ENCODE measurements at regions not wholly inside any gene's neighbourhood (a gene's known extent, or its start where the extent isn't known, plus 50 kb on each side); places are given as distances from the start of the nearest gene placed in this dataset.

- no peak for DNase-seq (ENCODE audit: low spot score)
Observed at GRCh38 chr9:73649552-73649951, 497.9 kb downstream of the ANXA1 start.

GRCh38 chr9:73655363-73655762 is 503.7 kb downstream of the ANXA1 start:
- no peak for DNase-seq (ENCODE audit: low spot score)

GRCh38 chr9:73655831-73656230 is 504.2 kb downstream of the ANXA1 start:
- DNase-seq (ENCODE audit: low spot score) = no peak

- no peak for DNase-seq (ENCODE audit: low spot score)
Observed at GRCh38 chr9:73665253-73665652, 513.6 kb downstream of the ANXA1 start.

- no peak for DNase-seq (ENCODE audit: low spot score)
Observed at GRCh38 chr9:73667749-73668148, 516.1 kb downstream of the ANXA1 start.

GRCh38 chr9:73680831-73681230 is 529.2 kb downstream of the ANXA1 start:
- no peak for DNase-seq (ENCODE audit: low spot score)

GRCh38 chr9:73682789-73683188 is 531.1 kb downstream of the ANXA1 start:
- no peak for DNase-seq (ENCODE audit: low spot score)

- DNase-seq (ENCODE audit: low spot score) = peak; percentile 11
Observed at GRCh38 chr9:73683862-73684591, 532.4 kb downstream of the ANXA1 start.

- DNase-seq (ENCODE audit: low spot score) = no peak
Observed at GRCh38 chr9:73684601-73685000, 532.9 kb downstream of the ANXA1 start.

GRCh38 chr9:73685786-73686185 is 534.1 kb downstream of the ANXA1 start:
- no peak for DNase-seq (ENCODE audit: low spot score)

GRCh38 chr9:73689051-73689870 is 537.6 kb downstream of the ANXA1 start:
- DNase-seq (ENCODE audit: low spot score) = no peak

- no peak for DNase-seq (ENCODE audit: low spot score)
Observed at GRCh38 chr9:73701415-73702057, 549.9 kb downstream of the ANXA1 start.

GRCh38 chr9:73714294-73714693 is 562.6 kb downstream of the ANXA1 start:
- no peak for DNase-seq (ENCODE audit: low spot score)

- DNase-seq (ENCODE audit: low spot score) = no peak
Observed at GRCh38 chr9:73715591-73715990, 563.9 kb downstream of the ANXA1 start.

- DNase-seq (ENCODE audit: low spot score) = no peak
Observed at GRCh38 chr9:73719660-73720059, 568.0 kb downstream of the ANXA1 start.

- no peak for DNase-seq (ENCODE audit: low spot score)
Observed at GRCh38 chr9:73720601-73721000, 568.9 kb downstream of the ANXA1 start.

- DNase-seq (ENCODE audit: low spot score) = no peak
Observed at GRCh38 chr9:73736270-73736669, 584.6 kb downstream of the ANXA1 start.

GRCh38 chr9:73738741-73739530 is 587.3 kb downstream of the ANXA1 start:
- DNase-seq (ENCODE audit: low spot score) = no peak

GRCh38 chr9:73741316-73741715 is 589.7 kb downstream of the ANXA1 start:
- no peak for DNase-seq (ENCODE audit: low spot score)

- DNase-seq (ENCODE audit: low spot score) = no peak
Observed at GRCh38 chr9:73742412-73742811, 590.7 kb downstream of the ANXA1 start.

GRCh38 chr9:73743826-73744225 is 592.2 kb downstream of the ANXA1 start:
- DNase-seq (ENCODE audit: low spot score) = no peak

GRCh38 chr9:73745598-73745997 is 593.9 kb downstream of the ANXA1 start:
- no peak for DNase-seq (ENCODE audit: low spot score)
